ENCODE measurements at regions not wholly inside any gene's neighbourhood (a gene's known extent, or its start where the extent isn't known, plus 50 kb on each side); places are given as distances from the start of the nearest gene placed in this dataset.
A peak's percentile ranks its signal among the peaks of the same experiment; 100 is the strongest.

DNA sequence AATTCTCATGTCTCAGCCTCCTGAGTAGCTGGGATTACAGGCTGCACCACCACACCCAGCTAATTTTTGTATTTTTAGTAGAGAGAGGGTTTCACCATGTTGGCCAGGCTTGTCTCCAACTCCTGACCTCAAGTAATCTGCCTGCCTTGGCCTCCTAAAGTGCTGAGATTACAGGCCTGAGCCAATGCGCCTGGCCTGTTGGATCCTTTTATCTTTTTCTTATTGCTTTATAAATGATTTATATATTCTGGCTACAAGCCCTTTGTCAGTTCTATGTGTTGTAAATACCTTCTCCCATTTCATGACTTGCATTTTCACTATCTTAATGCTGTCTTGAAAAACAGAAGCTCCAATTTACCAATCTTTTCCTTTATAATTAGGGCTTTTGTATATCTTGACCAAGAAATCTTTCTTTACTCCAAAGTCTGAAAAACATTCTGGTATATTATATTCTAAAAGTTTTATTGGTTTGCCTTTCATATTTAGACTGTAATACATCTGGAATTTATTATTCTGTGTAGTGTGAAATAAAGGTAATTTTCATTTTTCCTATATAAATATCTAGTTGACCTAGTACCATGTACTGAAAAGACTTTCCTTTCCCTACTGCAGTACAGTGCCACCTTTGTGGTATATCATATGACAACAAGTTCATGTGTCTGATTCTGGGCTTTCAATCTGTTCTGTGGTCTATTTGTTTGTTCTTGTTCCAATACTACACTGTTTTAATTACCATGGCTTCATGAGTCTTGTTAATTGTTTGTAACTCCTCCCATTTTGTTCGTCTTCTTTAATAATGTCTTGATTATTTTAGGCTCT, 52.9 kb upstream of the RNU6-1 start:
- ATAC-seq (no peak), DNase-seq (peak in 2 of 3 donors; percentile 20 to 51)
- intact Hi-C loops (cut with DNase I), result no loop called here
- no peaks in the 10 kb centered on the region for H3K27me3 ChIP-seq (ENCODE audit: control insufficient read depth, insufficient read depth)
- H3K9me3 ChIP-seq (ENCODE audit: control insufficient read depth, low read length), result no peaks in the 10 kb centered on the region
- no peak overlapping the region for H3K4me3 ChIP-seq (ENCODE audit: low read length)
- no peak overlapping the region for H3K27ac ChIP-seq (ENCODE audit: low read length)
- 72% methylated on average over 2 of the region's 2 CpGs for WGBS
- no peaks in the 10 kb centered on the region for H3K4me1 ChIP-seq (ENCODE audit: control insufficient read depth, insufficient read depth, low read length)

DNA sequence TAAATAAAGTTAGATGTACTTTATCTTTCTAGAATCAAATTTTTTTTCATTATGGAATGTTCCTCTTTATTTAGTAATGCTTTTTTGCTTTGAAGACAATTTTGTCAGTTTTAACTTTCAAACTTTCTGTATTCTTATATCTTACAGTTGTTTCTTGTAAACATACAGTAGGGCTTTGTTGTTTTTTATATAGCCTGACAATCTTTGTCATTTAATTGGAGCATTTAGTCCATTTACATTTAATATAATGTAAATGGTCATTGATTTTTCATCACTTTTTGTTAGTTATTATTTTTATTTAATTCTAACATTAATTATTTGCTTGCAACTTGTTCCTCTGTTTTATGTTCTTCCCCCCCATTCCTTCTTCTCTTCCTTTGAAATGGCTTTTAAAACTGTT, 55.4 kb upstream of the RNU6-1 start:
- no peak for DNase-seq
- H3K4me1 ChIP-seq (ENCODE audit: control insufficient read depth, insufficient read depth, low read length), result no peaks in the 10 kb centered on the region

DNA sequence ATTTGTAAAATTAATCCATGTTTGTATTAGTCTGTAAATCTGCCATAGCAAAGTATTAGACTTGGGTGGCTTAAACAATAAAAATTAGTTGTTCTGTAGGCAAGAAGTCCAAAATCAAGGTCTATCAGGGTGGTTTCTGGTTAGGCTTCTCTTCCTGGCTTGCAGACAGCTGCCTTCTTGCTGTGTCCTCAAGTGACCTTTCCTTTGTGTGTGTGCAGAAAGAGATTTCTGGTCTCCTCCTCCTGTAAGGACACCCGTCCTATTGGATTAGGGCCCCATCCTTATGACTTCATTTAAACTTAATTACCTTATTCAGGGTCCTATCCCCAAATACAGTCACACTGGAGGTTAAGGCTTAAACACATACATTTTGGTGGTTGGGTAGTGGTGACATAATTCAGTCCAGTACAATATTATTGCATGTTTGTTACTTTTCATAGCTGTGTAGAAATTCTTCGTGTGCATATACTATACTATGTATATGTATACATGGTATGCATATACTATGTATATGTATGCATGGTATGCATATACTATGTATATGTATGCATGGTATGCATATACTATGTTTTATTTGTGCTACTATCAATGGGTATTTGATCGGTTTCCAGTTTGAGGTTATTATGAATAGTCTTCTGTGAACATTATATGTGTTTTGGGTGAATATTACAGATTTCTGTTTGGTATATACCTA, 57.9 kb upstream of the RNU6-1 start:
- Histone ChIP-seq H3K4me1 (ENCODE audit: control insufficient read depth, insufficient read depth, low read length) (no peaks in the 10 kb centered on the region), H3K9me3 (ENCODE audit: control insufficient read depth, low read length) (no peaks in the 10 kb centered on the region), H3K4me3 (ENCODE audit: low read length) (no peak overlapping the region), H3K27ac (ENCODE audit: low read length) (no peak overlapping the region), H3K27me3 (ENCODE audit: control insufficient read depth, insufficient read depth) (no peaks in the 10 kb centered on the region)
- intact Hi-C loops (cut with DNase I), result no loop called here
- WGBS, result 72% methylated on average over 3 of the region's 3 CpGs
- DNase-seq (no peak), ATAC-seq (peak in 1 of 2 donors; percentile 36)

More for the DNA sequence above, 55.4 kb upstream of the RNU6-1 start:
- Histone ChIP-seq H3K4me3 (ENCODE audit: low read length) (no peak overlapping the region), H3K9me3 (ENCODE audit: control insufficient read depth, low read length) (no peaks in the 10 kb centered on the region), H3K27me3 (ENCODE audit: control insufficient read depth, insufficient read depth) (no peaks in the 10 kb centered on the region), H3K27ac (ENCODE audit: low read length) (no peak overlapping the region)
- no peak for ATAC-seq
- intact Hi-C loops (cut with DNase I), result no loop called here

DNA sequence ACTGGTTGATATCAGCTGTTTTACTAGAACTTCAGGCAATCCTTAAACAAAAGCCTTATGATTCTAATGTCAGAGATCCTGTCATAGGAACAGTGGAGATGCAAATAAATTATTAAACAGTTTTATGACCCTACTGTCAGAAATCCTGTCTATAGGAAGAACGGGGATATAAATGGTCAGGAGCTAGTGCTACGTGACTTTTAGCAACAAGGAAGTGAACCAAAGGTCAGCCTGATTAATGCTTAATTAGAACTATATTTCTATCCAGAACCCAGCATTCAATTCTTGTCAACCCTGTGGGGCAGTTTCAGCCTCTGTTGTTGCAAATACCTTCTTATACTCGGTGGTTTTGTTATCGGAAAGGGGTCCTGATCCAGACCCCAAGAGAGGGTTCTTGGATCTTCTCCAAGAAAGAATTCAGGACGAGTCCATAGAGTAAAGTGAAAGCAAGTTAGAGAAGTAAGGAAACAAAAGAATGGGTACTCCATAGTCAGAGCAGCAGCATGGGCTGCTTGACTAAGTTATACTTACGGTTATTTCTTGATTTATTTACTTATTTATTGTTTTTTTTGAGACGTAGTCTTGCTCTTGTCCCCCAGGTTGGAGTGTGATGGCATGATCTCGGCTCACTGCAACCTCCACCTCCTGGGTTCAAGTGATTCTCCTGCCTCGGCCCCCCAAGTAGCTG, 59.9 kb upstream of the RNU6-1 start:
- Histone ChIP-seq H3K27ac (ENCODE audit: low read length) (no peak overlapping the region), H3K27me3 (ENCODE audit: control insufficient read depth, insufficient read depth) (no peaks in the 10 kb centered on the region), H3K4me1 (ENCODE audit: control insufficient read depth, insufficient read depth, low read length) (no peaks in the 10 kb centered on the region), H3K9me3 (ENCODE audit: control insufficient read depth, low read length) (no peaks in the 10 kb centered on the region), H3K4me3 (ENCODE audit: low read length) (no peak overlapping the region)
- ATAC-seq, result no peak
- intact Hi-C loops (cut with DNase I), result no loop called here
- 68% methylated on average over 9 of the region's 9 CpGs for WGBS
- no peak for DNase-seq

DNA sequence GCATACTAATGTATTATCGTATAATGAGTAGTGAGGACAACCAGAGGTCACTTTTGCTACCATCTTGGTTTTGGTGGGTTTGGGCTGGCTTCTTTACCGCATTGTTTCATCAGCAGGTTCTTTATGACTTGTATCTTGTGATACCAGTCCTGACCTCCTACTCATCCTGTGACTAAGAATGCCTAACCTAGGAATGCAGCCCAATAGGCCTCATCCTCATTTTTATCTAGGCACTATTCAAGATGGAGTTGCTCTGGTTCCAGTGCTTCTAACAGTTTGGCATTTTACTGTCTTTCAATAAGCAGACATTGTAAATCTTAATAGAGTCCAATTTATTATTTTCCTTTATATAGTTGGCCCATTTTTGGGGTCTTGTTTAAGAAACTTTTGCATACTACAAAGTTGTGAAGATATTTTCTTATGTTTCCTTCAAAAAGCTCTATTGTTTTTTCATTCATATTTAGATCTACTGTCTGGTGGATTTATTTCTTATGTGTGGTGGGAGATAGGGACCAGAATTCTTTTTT, 60.8 kb upstream of the RNU6-1 start:
- H3K27me3 ChIP-seq (ENCODE audit: control insufficient read depth, insufficient read depth), result no peaks in the 10 kb centered on the region
- H3K9me3 ChIP-seq (ENCODE audit: control insufficient read depth, low read length), result no peaks in the 10 kb centered on the region
- WGBS, result 96% methylated on average over 2 of the region's 2 CpGs
- no peak overlapping the region for H3K4me3 ChIP-seq (ENCODE audit: low read length)
- H3K4me1 ChIP-seq (ENCODE audit: control insufficient read depth, insufficient read depth, low read length), result no peaks in the 10 kb centered on the region
- intact Hi-C loops (cut with DNase I), result no loop called here
- ATAC-seq (no peak), DNase-seq (no peak)
- H3K27ac ChIP-seq (ENCODE audit: low read length), result no peak overlapping the region

DNA sequence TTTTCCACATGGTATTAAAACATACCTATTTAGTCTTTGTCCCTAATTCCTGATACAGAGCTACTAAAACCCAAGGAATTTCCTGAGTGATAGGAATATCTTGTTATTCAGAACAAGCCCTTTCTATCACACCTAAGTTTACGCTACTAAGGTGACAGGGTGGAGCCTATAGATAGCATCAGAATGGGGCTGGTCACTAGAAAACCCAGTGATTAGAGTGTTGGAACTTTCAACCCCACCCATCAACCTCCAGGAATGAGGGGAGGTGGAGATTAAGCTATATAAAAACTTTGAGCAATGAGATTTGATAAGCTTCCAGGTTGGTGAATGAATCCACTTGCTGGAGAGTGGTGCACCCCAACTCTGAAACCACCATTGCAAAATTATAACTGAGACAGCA, 62.1 kb upstream of the RNU6-1 start:
- H3K4me1 ChIP-seq (ENCODE audit: control insufficient read depth, insufficient read depth, low read length), result no peaks in the 10 kb centered on the region
- intact Hi-C loops (cut with DNase I), result no loop called here
- no peaks in the 10 kb centered on the region for H3K9me3 ChIP-seq (ENCODE audit: control insufficient read depth, low read length)
- ATAC-seq, result no peak
- H3K27ac ChIP-seq (ENCODE audit: low read length), result no peak overlapping the region
- no peaks in the 10 kb centered on the region for H3K27me3 ChIP-seq (ENCODE audit: control insufficient read depth, insufficient read depth)
- no peak overlapping the region for H3K4me3 ChIP-seq (ENCODE audit: low read length)
- WGBS, result 82% methylated on average over 1 of the region's 1 CpG
- DNase-seq, result no peak

DNA sequence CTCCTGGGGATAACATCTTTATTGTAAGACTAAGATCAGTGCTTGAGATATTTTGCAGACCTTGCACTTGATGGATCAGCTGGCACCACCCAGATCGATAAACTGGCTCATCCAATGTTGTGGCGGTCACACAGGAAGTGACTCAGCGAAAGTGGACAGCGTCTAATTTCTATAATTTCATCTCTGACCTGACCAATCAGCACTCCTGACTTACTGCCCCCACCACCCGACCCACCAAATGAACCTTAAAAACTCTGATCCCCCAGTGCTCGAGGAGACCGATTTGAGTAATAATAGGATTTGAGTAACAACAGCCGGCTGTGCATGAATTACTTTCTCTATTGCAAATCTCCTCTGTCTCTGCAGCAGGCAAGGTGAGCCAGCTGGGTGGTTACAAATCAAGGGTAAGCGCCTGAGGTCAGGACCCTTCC, 62.7 kb upstream of the RNU6-1 start:
- no peaks in the 10 kb centered on the region for H3K9me3 ChIP-seq (ENCODE audit: control insufficient read depth, low read length)
- WGBS, result 89% methylated on average over 9 of the region's 9 CpGs
- H3K4me3 ChIP-seq (ENCODE audit: low read length), result no peak overlapping the region
- no peak overlapping the region for H3K27ac ChIP-seq (ENCODE audit: low read length)
- H3K4me1 ChIP-seq (ENCODE audit: control insufficient read depth, insufficient read depth, low read length), result peaks cover 2% of the 10 kb centered on the region
- intact Hi-C loops (cut with DNase I), result no loop called here
- H3K27me3 ChIP-seq (ENCODE audit: control insufficient read depth, insufficient read depth), result no peaks in the 10 kb centered on the region
- no peak for ATAC-seq
- no peak for DNase-seq

DNA sequence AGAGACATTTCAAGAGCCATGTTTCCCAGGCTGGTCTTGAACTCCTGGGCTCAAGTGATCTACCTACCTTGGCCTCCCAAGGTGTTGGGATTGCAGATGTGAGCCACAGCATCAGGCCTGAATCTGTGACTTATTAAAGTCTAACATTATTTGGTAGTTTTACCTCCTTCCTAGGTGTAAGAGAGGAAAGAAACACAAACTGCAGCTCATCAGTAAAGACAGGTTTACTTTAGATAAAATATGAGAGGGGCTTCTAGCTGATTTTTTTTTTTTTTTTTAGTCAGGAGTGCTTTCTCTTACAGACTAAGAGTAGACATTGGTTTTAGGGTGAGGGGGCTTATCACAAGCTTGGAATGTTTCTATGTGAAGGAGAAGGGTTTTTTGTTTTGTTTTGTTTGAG, 63.9 kb upstream of the RNU6-1 start:
- intact Hi-C loops (cut with DNase I), result no loop called here
- ATAC-seq, result no peak

DNA sequence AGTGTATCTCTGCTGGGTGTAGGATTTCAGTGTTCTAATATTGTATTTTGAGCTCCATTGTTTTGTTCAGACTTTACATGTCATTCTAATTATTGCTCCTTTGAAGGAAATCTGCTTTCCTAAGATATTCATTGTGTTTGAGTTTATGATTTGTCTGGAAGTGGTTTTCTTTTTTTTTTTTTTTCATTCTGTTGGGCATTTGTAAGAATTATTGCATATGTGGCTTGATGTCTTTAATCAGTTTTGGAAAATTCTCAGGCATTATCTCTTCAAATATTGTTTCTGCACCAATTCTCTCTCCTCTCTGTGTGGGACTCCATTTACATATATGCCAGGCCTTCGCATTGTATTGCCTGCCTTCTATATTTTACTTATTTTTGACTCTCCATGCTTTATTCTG, 65.8 kb upstream of the RNU6-1 start:
- DNase-seq (no peak), ATAC-seq (no peak)
- Histone ChIP-seq H3K27ac (ENCODE audit: low read length) (no peak overlapping the region), H3K9me3 (ENCODE audit: control insufficient read depth, low read length) (peaks cover 4% of the 10 kb centered on the region), H3K27me3 (ENCODE audit: control insufficient read depth, insufficient read depth) (no peaks in the 10 kb centered on the region), H3K4me3 (ENCODE audit: low read length) (no peak overlapping the region), H3K4me1 (ENCODE audit: control insufficient read depth, insufficient read depth, low read length) (peaks cover 2% of the 10 kb centered on the region)
- intact Hi-C loops (cut with DNase I), result no loop called here
- WGBS, result 96% methylated on average over 1 of the region's 1 CpG

More for the DNA sequence above, 63.9 kb upstream of the RNU6-1 start:
- Histone ChIP-seq H3K4me3 (ENCODE audit: low read length) (no peak overlapping the region), H3K27ac (ENCODE audit: low read length) (no peak overlapping the region), H3K4me1 (ENCODE audit: control insufficient read depth, insufficient read depth, low read length) (peaks cover 2% of the 10 kb centered on the region), H3K9me3 (ENCODE audit: control insufficient read depth, low read length) (no peaks in the 10 kb centered on the region), H3K27me3 (ENCODE audit: control insufficient read depth, insufficient read depth) (no peaks in the 10 kb centered on the region)
- DNase-seq, result no peak

DNA sequence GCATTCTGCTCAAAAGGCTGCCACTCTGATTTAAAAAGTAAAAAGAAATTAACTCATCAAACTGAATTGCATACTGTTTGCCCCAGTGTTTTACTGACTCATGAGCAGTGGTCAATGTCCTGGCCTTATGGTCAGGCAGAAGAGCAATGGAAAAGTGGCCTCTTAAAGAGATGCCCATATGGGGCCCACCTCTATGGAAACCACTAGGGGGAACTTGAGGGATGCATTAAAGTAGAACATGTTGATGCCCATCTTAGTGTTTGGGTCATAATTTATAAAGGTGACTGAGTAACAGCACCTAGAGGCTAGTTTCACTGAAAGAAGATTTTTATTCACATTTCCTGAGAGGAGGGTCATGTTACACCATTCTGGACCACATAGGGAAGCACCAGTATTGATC, 66.5 kb upstream of the RNU6-1 start:
- ATAC-seq (peak; percentile 38 to 46), DNase-seq (no peak)
- Histone ChIP-seq H3K9me3 (ENCODE audit: control insufficient read depth, low read length) (peaks cover 4% of the 10 kb centered on the region), H3K27me3 (ENCODE audit: control insufficient read depth, insufficient read depth) (no peaks in the 10 kb centered on the region), H3K4me1 (ENCODE audit: control insufficient read depth, insufficient read depth, low read length) (peaks cover 2% of the 10 kb centered on the region), H3K4me3 (ENCODE audit: low read length) (no peak overlapping the region), H3K27ac (ENCODE audit: low read length) (no peak overlapping the region)
- intact Hi-C loops (cut with DNase I), result no loop called here

DNA sequence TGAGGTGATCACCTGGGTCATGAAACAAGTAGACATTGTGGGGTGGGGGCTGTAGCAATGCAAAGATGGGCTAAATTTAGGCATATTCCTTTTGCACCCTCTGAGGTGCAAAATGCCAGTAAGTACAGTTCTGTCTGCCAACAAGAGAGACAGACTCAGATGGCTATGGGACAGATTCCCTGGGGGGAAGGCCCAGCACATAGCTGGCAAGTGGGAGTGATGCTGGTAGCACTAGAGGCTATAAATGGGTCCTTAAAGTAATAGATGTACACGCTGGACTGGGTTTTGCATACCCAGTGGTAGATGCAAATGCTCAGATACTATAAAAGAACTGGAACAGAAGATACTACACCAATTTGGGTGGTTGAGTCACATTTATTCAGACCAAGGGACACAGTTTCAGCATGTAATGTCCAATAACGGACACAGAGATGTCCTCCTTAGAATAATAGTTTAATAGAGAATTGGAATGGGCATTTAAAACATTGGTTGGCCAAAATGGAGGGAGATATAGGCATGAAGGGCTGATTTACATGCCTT, 67.4 kb upstream of the RNU6-1 start:
- ATAC-seq, result peak; percentile 48
- no peak overlapping the region for H3K27ac ChIP-seq (ENCODE audit: low read length)
- intact Hi-C loops (cut with DNase I), result no loop called here

More for the DNA sequence above, 67.4 kb upstream of the RNU6-1 start:
- DNase-seq, result no peak
- H3K4me1 ChIP-seq (ENCODE audit: control insufficient read depth, insufficient read depth, low read length), result peaks cover 2% of the 10 kb centered on the region
- no peaks in the 10 kb centered on the region for H3K27me3 ChIP-seq (ENCODE audit: control insufficient read depth, insufficient read depth)
- no peak overlapping the region for H3K4me3 ChIP-seq (ENCODE audit: low read length)
- H3K9me3 ChIP-seq (ENCODE audit: control insufficient read depth, low read length), result peaks cover 4% of the 10 kb centered on the region
- 81% methylated on average over 2 of the region's 2 CpGs for WGBS

Data from right cardiac atrium (tissue), 5 donors.